Esophagus squamous epithelium (tissue), 5 donors: ENCODE measurements at regions not wholly inside any gene's neighbourhood (a gene's known extent, or its start where the extent isn't known, plus 50 kb on each side); places are given as distances from the start of the nearest gene placed in this dataset.

Source experiments
- DNase-seq: peaks from one replicate; lab custom pipeline; 2025; lab: John Stamatoyannopoulos, UW
- H3K27ac ChIP-seq, 4 donors: fragments of 200-600 bp; sonication (generic); one replicate each; pipeline ENCODE4 v1.5.1; 2016 to 2019; ENCODE audit warnings: mild to moderate bottlenecking in 1 of 4
- H3K27me3 ChIP-seq, 4 donors: fragments of 200-600 bp; sonication (generic); 1 replicate in 3 of 4; 2 replicates in 1 of 4; pipeline versions ENCODE4 v1.5.1 to v1.6.0; 2017 to 2021; ENCODE audit warnings: antibody characterized with exemption in 1 of 4
- H3K36me3 ChIP-seq, 3 donors: fragments of 200-600 bp; sonication (generic); one replicate each; pipeline ENCODE4 v1.5.1; 2016 to 2019
- H3K4me1 ChIP-seq, 3 donors: fragments of 200-600 bp; sonication (generic); one replicate each; pipeline ENCODE4 v1.5.1; 2017 to 2019
- H3K4me3 ChIP-seq, 4 donors: fragments of 200-600 bp; sonication (generic); 1 replicate in 3 of 4; 2 replicates in 1 of 4; pipeline ENCODE4 v1.5.1; 2016 to 2019; ENCODE audit warnings: mild to moderate bottlenecking in 2 of 4, moderate library complexity in 1 of 4
- H3K9me3 ChIP-seq, 3 donors: fragments of 200-600 bp; sonication (generic); one replicate each; pipeline ENCODE4 v1.5.1; 2016 to 2019
- CTCF ChIP-seq, 6 experiments: fragments of 450-650 bp in 4 of 6; fragments of 200-600 bp in 2 of 6; sonication (generic) in 2 of 6; IDR thresholded peaks; one replicate each; pipeline ENCODE4 v1.5.1; 2016 to 2019; ENCODE audit warnings: antibody characterized with exemption in 6 of 6, mild to moderate bottlenecking in 4 of 6, moderate library complexity in 4 of 6
- POLR2A ChIP-seq, 4 donors: fragments of 450-650 bp; IDR thresholded peaks; one replicate each; pipeline ENCODE4 v1.6.1; 2017; ENCODE audit warnings: antibody characterized with exemption in 4 of 4, mild to moderate bottlenecking in 4 of 4, moderate library complexity in 3 of 4
- WGBS, 2 donors: methylation state at CpG; one replicate each; pipeline ENCODE4 v1.1.5; 2018; 5-methylcytosine and 5-hydroxymethylcytosine counted together
- intact Hi-C: fragments of 100-400 bp; cut with DNase I; formaldehyde crosslinking; loops from one replicate; pipeline ENCODE4 v1.15.0; 2022
- donor health status: DM: yes; HTN: yes; CAD: no.

- Histone ChIP-seq H3K4me3 (no peak overlapping the region), H3K4me1 (no peaks in the 10 kb centered on the region), H3K27me3 (no peaks in the 10 kb centered on the region), H3K27ac (no peak overlapping the region), H3K36me3 (no peaks in the 10 kb centered on the region), H3K9me3 (no peaks in the 10 kb centered on the region)
- no peak for TF ChIP-seq CTCF (IDR thresholded peaks at IDR 0.05)
- no peak for TF ChIP-seq POLR2A (IDR thresholded peaks at IDR 0.05)
- DNase-seq = no peak
- intact Hi-C loops = no loop called here
- 40 to 42% methylated on average over 1 of the region's 1 CpG for WGBS, 2 donors
Measured at GRCh38 chr5:98065261-98065909, 708.1 kb upstream of the RGMB start.

GRCh38 chr5:98066910-98067309 is 706.6 kb upstream of the RGMB start:
- Histone ChIP-seq H3K36me3 (no peaks in the 10 kb centered on the region), H3K4me3 (no peak overlapping the region), H3K9me3 (no peaks in the 10 kb centered on the region), H3K27me3 (no peaks in the 10 kb centered on the region), H3K27ac (no peak overlapping the region), H3K4me1 (no peaks in the 10 kb centered on the region)
- no peak for DNase-seq
- TF ChIP-seq POLR2A (IDR thresholded peaks at IDR 0.05) (no peak), CTCF (IDR thresholded peaks at IDR 0.05) (no peak)
- intact Hi-C loops = no loop called here

- Histone ChIP-seq H3K4me3 (no peak overlapping the region), H3K27me3 (no peaks in the 10 kb centered on the region), H3K27ac (no peak overlapping the region), H3K4me1 (no peaks in the 10 kb centered on the region), H3K9me3 (no peaks in the 10 kb centered on the region), H3K36me3 (no peaks in the 10 kb centered on the region)
- 46 to 54% methylated on average over 1 of the region's 1 CpG for WGBS, 2 donors
- TF ChIP-seq CTCF (IDR thresholded peaks at IDR 0.05) (no peak), POLR2A (IDR thresholded peaks at IDR 0.05) (no peak)
- no peak for DNase-seq
- intact Hi-C loops = no loop called here
Measured at GRCh38 chr5:98069876-98070512, 703.5 kb upstream of the RGMB start.

GRCh38 chr5:98072921-98073320 is 700.5 kb upstream of the RGMB start:
- WGBS, 2 donors = 82 to 94% methylated on average over 3 of the region's 3 CpGs
- no peaks in the 10 kb centered on the region for H3K27me3 ChIP-seq
- H3K36me3 ChIP-seq = no peaks in the 10 kb centered on the region
- no peaks in the 10 kb centered on the region for H3K9me3 ChIP-seq
- intact Hi-C loops = no loop called here
- no peak for TF ChIP-seq POLR2A (IDR thresholded peaks at IDR 0.05)
- no peak for TF ChIP-seq CTCF (IDR thresholded peaks at IDR 0.05)
- DNase-seq = no peak
- no peak overlapping the region for H3K27ac ChIP-seq
- H3K4me1 ChIP-seq = no peaks in the 10 kb centered on the region
- no peak overlapping the region for H3K4me3 ChIP-seq

- no peaks in the 10 kb centered on the region for H3K36me3 ChIP-seq
- WGBS, 2 donors = 66 to 71% methylated on average over 2 of the region's 2 CpGs
- H3K4me3 ChIP-seq = no peak overlapping the region
- no peaks in the 10 kb centered on the region for H3K27me3 ChIP-seq
- no peaks in the 10 kb centered on the region for H3K9me3 ChIP-seq
- no peak overlapping the region for H3K27ac ChIP-seq
- intact Hi-C loops = no loop called here
- no peak for TF ChIP-seq POLR2A (IDR thresholded peaks at IDR 0.05)
- H3K4me1 ChIP-seq = no peaks in the 10 kb centered on the region
- DNase-seq = no peak
Measured at GRCh38 chr5:98076501-98076900, 697.0 kb upstream of the RGMB start.
